ENCODE measurements at regions not wholly inside any gene's neighbourhood (a gene's known extent, or its start where the extent isn't known, plus 50 kb on each side); places are given as distances from the start of the nearest gene placed in this dataset.

DNA sequence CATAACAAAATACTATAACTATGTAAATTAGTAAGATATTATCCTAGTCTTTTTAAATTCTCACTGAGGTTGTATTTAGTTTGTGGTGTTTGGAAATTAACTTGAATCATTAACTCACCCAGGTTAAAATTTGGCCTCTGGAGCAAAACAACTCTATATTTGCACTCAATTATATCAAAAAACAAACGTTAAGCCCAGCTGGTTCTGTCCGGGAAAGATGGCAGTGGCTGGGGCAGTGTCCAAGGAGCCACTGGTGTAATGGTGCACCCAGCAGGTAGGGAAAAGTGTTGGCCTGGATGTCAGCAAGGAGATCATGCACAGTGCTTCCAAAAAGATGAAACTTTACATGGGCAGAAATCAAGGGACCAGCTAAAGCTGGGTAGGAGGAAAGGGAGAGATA, 285.3 kb upstream of the CITED2 start:
- TF ChIP-seq CTCF (IDR thresholded peaks at IDR 0.05) (no peak), POLR2A (IDR thresholded peaks at IDR 0.05) (no peak)
